K562 (cell line): ENCODE measurements at regions not wholly inside any gene's neighbourhood (a gene's known extent, or its start where the extent isn't known, plus 50 kb on each side); places are given as distances from the start of the nearest gene placed in this dataset.

ENCODE experiments used
- ATAC-seq: fragments of 200-7000 bp; cut with Tn5 transposase; 3 replicates; pipeline ENCODE4 v1.9.1; 2020; ENCODE audit warnings: moderate library complexity
- BruUV-seq: library from RNA; stranded (reverse); fragments of 400-500 nt; replicated peaks from 2 replicates; lab custom pipeline; 2021; lab: Mats Ljungman, UMichigan
- CTCF ChIA-PET: fragments of 300-600 bp; formaldehyde crosslinking; extraction: SDS; loops from one replicate; lab custom pipeline; 2021; ENCODE audit warnings: low intra/inter-chr PET ratio; lab: Yijun Ruan, JAX
- POLR2A ChIA-PET: fragments of 300-600, 350-650 bp; sonication (Branson Sonifier 250); formaldehyde crosslinking; extraction: SDS; loops from one replicate; lab custom pipeline; 2021; ENCODE audit warnings: antibody characterized with exemption, inconsistent platforms; lab: Yijun Ruan, JAX
- DNase-seq, 4 experiments: peaks; one replicate each; pipeline versions ENCODE4 v3.0.0 to v3.0.0-alpha.2; 2011 to 2018; ENCODE audit warnings: low spot score in 3 of 4, mixed read lengths in 3 of 4; ENCODE audit errors: extremely low read depth in 1 of 4
- FAIRE-seq: peaks from 2 replicates; lab custom pipeline; 2011; peaks lifted over from hg19 to GRCh38; lab: Jason Lieb, UNC
- H2AFZ ChIP-seq: 2 replicates; pipeline ENCODE4 v1.6.0; 2011; ENCODE audit warnings: low read depth, low read length, control low read depth, inconsistent platforms
- H3K27ac ChIP-seq: fragments of 200-600 bp; 3 replicates; pipeline ENCODE4 v1.8.0; 2011; ENCODE audit warnings: low read depth, mild to moderate bottlenecking, control low read depth, inconsistent platforms, low read length, moderate library complexity, mixed read lengths; ENCODE audit errors: extremely low read depth
- H3K27me3 ChIP-seq, 2 experiments: fragments of 300-600 bp in 1 of 2; 2 replicates in 1 of 2; 3 replicates in 1 of 2; pipeline versions ENCODE4 v1.6.0 to v1.8.0; 2011; ENCODE audit warnings: inconsistent platforms in 2 of 2, low read length in 2 of 2, mild to moderate bottlenecking in 1 of 2, mixed read lengths in 1 of 2, moderate library complexity in 1 of 2; ENCODE audit not compliant: control insufficient read depth in 2 of 2, insufficient read depth in 2 of 2
- H3K36me3 ChIP-seq: fragments of 300-600 bp; 3 replicates; pipeline ENCODE4 v1.8.0; 2011; ENCODE audit warnings: mild to moderate bottlenecking, low read length, inconsistent platforms; ENCODE audit not compliant: control insufficient read depth, insufficient read depth
- H3K4me1 ChIP-seq, 2 experiments: fragments of 200-600 bp in 1 of 2; replicated peaks in 1 of 2; 2 replicates in 1 of 2; 3 replicates in 1 of 2; pipeline versions ENCODE4 v1.5.1 to v1.8.0; 2011; ENCODE audit warnings: inconsistent platforms in 2 of 2, low read length in 2 of 2, mild to moderate bottlenecking in 1 of 2, mixed read lengths in 1 of 2, moderate library complexity in 1 of 2; ENCODE audit not compliant: control insufficient read depth in 2 of 2, insufficient read depth in 2 of 2
- H3K4me2 ChIP-seq: 2 replicates; pipeline ENCODE4 v1.6.1; 2011; ENCODE audit warnings: low read length, control low read depth, inconsistent platforms, mixed read lengths; ENCODE audit not compliant: insufficient read depth
- H3K4me3 ChIP-seq: fragments of 200-600 bp; sonication (generic), shearing (Covaris generic); 2 replicates; pipeline ENCODE4 v1.5.1; 2016; ENCODE audit warnings: control low read depth, inconsistent platforms
- H3K79me2 ChIP-seq: fragments of 200-600 bp; 3 replicates; pipeline ENCODE4 v1.8.0; 2011; ENCODE audit warnings: low read length, inconsistent platforms; ENCODE audit not compliant: control insufficient read depth, insufficient read depth
- H3K9ac ChIP-seq, 2 experiments: 2 replicates each; pipeline versions ENCODE4 v1.6.0 to v1.6.1; 2011; ENCODE audit warnings: low read depth in 2 of 2, low read length in 2 of 2, control low read depth in 1 of 2, inconsistent platforms in 1 of 2, mild to moderate bottlenecking in 1 of 2, mixed read lengths in 1 of 2; ENCODE audit not compliant: insufficient read depth in 1 of 2
- H3K9me1 ChIP-seq: one replicate; pipeline ENCODE4 v1.6.0; 2011; ENCODE audit warnings: inconsistent platforms, mild to moderate bottlenecking, low read length, moderate library complexity; ENCODE audit not compliant: control insufficient read depth, insufficient read depth
- H3K9me3 ChIP-seq: replicated peaks from 2 replicates; pipeline ENCODE4 v1.5.1; 2011; ENCODE audit warnings: low read depth, low read length, inconsistent platforms; ENCODE audit not compliant: control insufficient read depth, insufficient read depth
- H4K20me1 ChIP-seq: replicated peaks from 2 replicates; pipeline ENCODE4 v1.6.1; 2011; ENCODE audit warnings: low read length, inconsistent platforms, mixed read lengths; ENCODE audit not compliant: control insufficient read depth, insufficient read depth
- BRF2 ChIP-seq: IDR thresholded peaks from 3 replicates; pipeline ENCODE4 v1.6.1; 2011; ENCODE audit warnings: borderline replicate concordance, mild to moderate bottlenecking; ENCODE audit not compliant: insufficient read length, insufficient read depth
- NONO ChIP-seq, 2 experiments: fragments of 200-400 bp in 1 of 2; fragments of 450-650 bp in 1 of 2; formaldehyde crosslinking in 1 of 2; IDR thresholded peaks; 2 replicates each; pipeline ENCODE4 v1.6.1; 2017; ENCODE audit warnings: low read depth in 2 of 2, mild to moderate bottlenecking in 2 of 2, moderate library complexity in 2 of 2, low read length in 1 of 2
- RBM15 ChIP-seq: fragments of 200-400 bp; formaldehyde crosslinking; IDR thresholded peaks from 2 replicates; pipeline ENCODE4 v1.6.1; 2018; ENCODE audit warnings: mild to moderate bottlenecking, low read length, moderate library complexity; ENCODE audit not compliant: insufficient read depth
- RBM34 ChIP-seq: fragments of 200-400 bp; formaldehyde crosslinking; IDR thresholded peaks from 2 replicates; pipeline ENCODE4 v1.6.1; 2018; ENCODE audit warnings: low read length, borderline replicate concordance; ENCODE audit not compliant: insufficient read depth
- RFX1 ChIP-seq: fragments of 450-650 bp; IDR thresholded peaks from 2 replicates; pipeline ENCODE4 v1.6.1; 2016; ENCODE audit warnings: mild to moderate bottlenecking, moderate library complexity
- RNF2 ChIP-seq: sonication (generic); IDR thresholded peaks from 2 replicates; pipeline ENCODE4 v1.6.1; 2016
- TCF15 ChIP-seq: fragments of 250-450 bp; sonication (Bioruptor Pico); IDR thresholded peaks from 2 replicates; pipeline ENCODE4 v1.8.0; 2022; ENCODE audit warnings: moderate library complexity, mild to moderate bottlenecking, inconsistent platforms
- XRCC4 ChIP-seq: IDR thresholded peaks from one replicate; pipeline ENCODE4 v1.6.1; 2011; ENCODE audit not compliant: insufficient read depth, insufficient read length; ENCODE audit errors: extremely low read depth
- ZBTB8A ChIP-seq: fragments of 450-650 bp; IDR thresholded peaks from 2 replicates; pipeline ENCODE4 v1.6.1; 2018; ENCODE audit warnings: mild to moderate bottlenecking, moderate library complexity; ENCODE audit not compliant: partially characterized antibody
- ZNF77 ChIP-seq: fragments of 250-450 bp; sonication (Bioruptor Pico); IDR thresholded peaks from 2 replicates; pipeline ENCODE4 v1.5.0; 2020
- WGBS: fragments of 100-300 bp; shearing (Covaris generic); methylation state at CpG from one replicate; pipeline ENCODE4 v1.1.6; 2016; ENCODE audit warnings: low coverage, mixed read lengths; ENCODE audit not compliant: insufficient coverage; ENCODE audit errors: missing lambda C conversion rate; 5-methylcytosine and 5-hydroxymethylcytosine counted together
- in situ Hi-C: fragments of 300-500 bp; cut with MboI; formaldehyde crosslinking; loops from 4 replicates; pipeline ENCODE4 v1.15.0; 2018; ENCODE audit warnings: inconsistent platforms, mixed read lengths
- intact Hi-C: fragments of 100-400 bp; cut with micrococcal nuclease; formaldehyde crosslinking; loops from 2 replicates; pipeline ENCODE4 v1.14.2; 2022
- TF ChIP-seq, protein P1 (sequence below): sonication (generic); formaldehyde crosslinking; IDR thresholded peaks from 2 replicates; pipeline ENCODE4 v1.8.0; 2022; ENCODE audit warnings: mild to moderate bottlenecking, missing genetic modification reagents
- TF ChIP-seq, protein P2 (sequence below), 2 experiments: fragments of 450-650 bp in 1 of 2; sonication (generic) in 1 of 2; formaldehyde crosslinking in 1 of 2; IDR thresholded peaks in 1 of 2; conservative IDR thresholded peaks in 1 of 2; 2 replicates each; pipeline versions ENCODE4 v1.6.1 to v1.8.1; 2016 to 2023; ENCODE audit warnings: mild to moderate bottlenecking in 2 of 2, moderate library complexity in 2 of 2, inconsistent platforms in 1 of 2, missing genetic modification reagents in 1 of 2
- TF ChIP-seq, protein P3 (sequence below): fragments of 250-450 bp; sonication (Bioruptor Pico); IDR thresholded peaks from 2 replicates; pipeline ENCODE4 v1.5.0; 2021

- Histone ChIP-seq H2AFZ (no peak overlapping the region), H3K27ac (no peak overlapping the region), H3K9me1 (no peaks in the 10 kb centered on the region), H3K9me3 (no peaks in the 10 kb centered on the region), H3K36me3 (no peaks in the 10 kb centered on the region), H3K27me3 (no peaks in the 10 kb centered on the region), H3K9ac (no peak overlapping the region), H3K4me1 (no peaks in the 10 kb centered on the region), H4K20me1 (no peaks in the 10 kb centered on the region), H3K4me2 (no peak overlapping the region), H3K4me3 (no peak overlapping the region), H3K79me2 (no peaks in the 10 kb centered on the region)
- 0% methylated on average over 3 of the region's 3 CpGs for WGBS
- in situ Hi-C loops (loop anchor here (25.0 kb wide), 1 partner anchor 256 kb away; no protein-coding TSS in a partner anchor), intact Hi-C loops (no loop called here)
- TF ChIP-seq ZBTB8A, result no peak
- no peak for TF ChIP-seq RBM15
- TF ChIP-seq ZNF77 (CRISPR knock-in tag), result no peak
- TF ChIP-seq, protein P1, sequence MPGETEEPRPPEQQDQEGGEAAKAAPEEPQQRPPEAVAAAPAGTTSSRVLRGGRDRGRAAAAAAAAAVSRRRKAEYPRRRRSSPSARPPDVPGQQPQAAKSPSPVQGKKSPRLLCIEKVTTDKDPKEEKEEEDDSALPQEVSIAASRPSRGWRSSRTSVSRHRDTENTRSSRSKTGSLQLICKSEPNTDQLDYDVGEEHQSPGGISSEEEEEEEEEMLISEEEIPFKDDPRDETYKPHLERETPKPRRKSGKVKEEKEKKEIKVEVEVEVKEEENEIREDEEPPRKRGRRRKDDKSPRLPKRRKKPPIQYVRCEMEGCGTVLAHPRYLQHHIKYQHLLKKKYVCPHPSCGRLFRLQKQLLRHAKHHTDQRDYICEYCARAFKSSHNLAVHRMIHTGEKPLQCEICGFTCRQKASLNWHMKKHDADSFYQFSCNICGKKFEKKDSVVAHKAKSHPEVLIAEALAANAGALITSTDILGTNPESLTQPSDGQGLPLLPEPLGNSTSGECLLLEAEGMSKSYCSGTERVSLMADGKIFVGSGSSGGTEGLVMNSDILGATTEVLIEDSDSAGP (CRISPR knock-in tag), result no peak
- TF ChIP-seq NONO (IDR thresholded peaks at IDR 0.05; ENCODE audit: low read depth in 2 of 2, low read length in 1 of 2), result no peak
- no peak for TF ChIP-seq BRF2
- TF ChIP-seq RFX1, result no peak
- TF ChIP-seq TCF15 (CRISPR knock-in tag), result no peak
- TF ChIP-seq, protein P2, sequence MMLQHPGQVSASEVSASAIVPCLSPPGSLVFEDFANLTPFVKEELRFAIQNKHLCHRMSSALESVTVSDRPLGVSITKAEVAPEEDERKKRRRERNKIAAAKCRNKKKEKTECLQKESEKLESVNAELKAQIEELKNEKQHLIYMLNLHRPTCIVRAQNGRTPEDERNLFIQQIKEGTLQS (IDR thresholded peaks at IDR 0.05), result no peak
- TF ChIP-seq, protein P2 (CRISPR knock-in tag; conservative IDR thresholded peaks at IDR 0.05), result no peak
- TF ChIP-seq, protein P3, sequence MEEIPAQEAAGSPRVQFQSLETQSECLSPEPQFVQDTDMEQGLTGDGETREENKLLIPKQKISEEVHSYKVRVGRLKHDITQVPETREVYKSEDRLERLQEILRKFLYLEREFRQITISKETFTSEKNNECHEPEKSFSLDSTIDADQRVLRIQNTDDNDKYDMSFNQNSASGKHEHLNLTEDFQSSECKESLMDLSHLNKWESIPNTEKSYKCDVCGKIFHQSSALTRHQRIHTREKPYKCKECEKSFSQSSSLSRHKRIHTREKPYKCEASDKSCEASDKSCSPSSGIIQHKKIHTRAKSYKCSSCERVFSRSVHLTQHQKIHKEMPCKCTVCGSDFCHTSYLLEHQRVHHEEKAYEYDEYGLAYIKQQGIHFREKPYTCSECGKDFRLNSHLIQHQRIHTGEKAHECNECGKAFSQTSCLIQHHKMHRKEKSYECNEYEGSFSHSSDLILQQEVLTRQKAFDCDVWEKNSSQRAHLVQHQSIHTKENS (CRISPR knock-in tag), result no peak
- TF ChIP-seq RBM34, result no peak
- TF ChIP-seq RNF2, result no peak
- TF ChIP-seq XRCC4, result no peak
- FAIRE-seq (no peak), DNase-seq (no peak), ATAC-seq (no peak)
- no TSS peak for BruUV-seq
- POLR2A ChIA-PET, result no interaction called here
- CTCF ChIA-PET, result no interaction called here
These were observed 128.2 kb downstream of the RASGEF1B start for GRCh38 chr4:81343536-81343935.
